Fibroblast of lung (primary cell): ENCODE measurements at regions not wholly inside any gene's neighbourhood (a gene's known extent, or its start where the extent isn't known, plus 50 kb on each side); places are given as distances from the start of the nearest gene placed in this dataset.
A peak's percentile ranks its signal among the peaks of the same experiment; 100 is the strongest.

Experiments
- DNase-seq, 2 donors: peaks; one replicate each; pipeline versions ENCODE4 v3.0.0 to v3.0.0-alpha.2; 2010; ENCODE audit warnings: low read depth in 2 of 2
- H2AFZ ChIP-seq: 2 replicates; pipeline ENCODE4 v1.5.1; 2012; ENCODE audit warnings: low read length, control low read depth, inconsistent platforms
- H3K27ac ChIP-seq: 2 replicates; pipeline ENCODE4 v1.5.1; 2011; ENCODE audit warnings: low read length, control low read depth; ENCODE audit not compliant: insufficient read depth
- H3K27me3 ChIP-seq: 2 replicates; pipeline ENCODE4 v1.5.1; 2011; ENCODE audit warnings: mild to moderate bottlenecking, low read length; ENCODE audit not compliant: control insufficient read depth, insufficient read depth
- H3K36me3 ChIP-seq: 2 replicates; pipeline ENCODE4 v1.5.1; 2011; ENCODE audit warnings: low read length; ENCODE audit not compliant: control insufficient read depth, insufficient read depth
- H3K4me1 ChIP-seq: 2 replicates; pipeline ENCODE4 v1.5.1; 2011; ENCODE audit warnings: low read length; ENCODE audit not compliant: control insufficient read depth, insufficient read depth; ENCODE audit errors: extremely low read depth
- H3K4me2 ChIP-seq: 2 replicates; pipeline ENCODE4 v1.5.1; 2011; ENCODE audit warnings: low read length, control low read depth; ENCODE audit not compliant: insufficient read depth; ENCODE audit errors: extremely low read depth
- H3K4me3 ChIP-seq, 4 experiments: fragments of 200-600 bp in 1 of 4; sonication (generic) in 1 of 4; replicated peaks in 1 of 4; 2 replicates each; pipeline ENCODE4 v1.5.1; 2011 to 2016; ENCODE audit warnings: low read length in 4 of 4, low read depth in 3 of 4, mild to moderate bottlenecking in 3 of 4, control low read depth in 2 of 4, inconsistent platforms in 1 of 4, mixed read lengths in 1 of 4; ENCODE audit not compliant: insufficient read depth in 1 of 4; ENCODE audit errors: control extremely low read depth in 1 of 4
- H3K79me2 ChIP-seq: 2 replicates; pipeline ENCODE4 v1.5.1; 2012; ENCODE audit warnings: mild to moderate bottlenecking, low read length, inconsistent platforms; ENCODE audit not compliant: control insufficient read depth, insufficient read depth
- H3K9ac ChIP-seq: 2 replicates; pipeline ENCODE4 v1.5.1; 2011; ENCODE audit warnings: mild to moderate bottlenecking, low read length, control low read depth; ENCODE audit not compliant: insufficient read depth
- H3K9me3 ChIP-seq: 2 replicates; pipeline ENCODE4 v1.5.1; 2012; ENCODE audit warnings: low read depth, low read length; ENCODE audit not compliant: control insufficient read depth, insufficient read depth
- H4K20me1 ChIP-seq: 2 replicates; pipeline ENCODE4 v1.5.1; 2011; ENCODE audit warnings: low read length; ENCODE audit not compliant: control insufficient read depth, insufficient read depth; ENCODE audit errors: extremely low read depth
- CTCF ChIP-seq, 2 donors: IDR thresholded peaks in 1 of 2; conservative IDR thresholded peaks in 1 of 2; 1 replicate in 1 of 2; 2 replicates in 1 of 2; pipeline ENCODE4 v1.5.1; 2011 to 2012; ENCODE audit warnings: low read length in 2 of 2, control low read depth in 1 of 2, inconsistent platforms in 1 of 2, low read depth in 1 of 2, mild to moderate bottlenecking in 1 of 2
- EZH2 ChIP-seq: IDR thresholded peaks from 2 replicates; pipeline ENCODE4 v1.5.1; 2012; ENCODE audit warnings: low read length, control low read depth, mild to moderate bottlenecking; ENCODE audit errors: missing control alignments

- no peaks in the 10 kb centered on the region for H3K36me3 ChIP-seq
- DNase-seq, result peak; percentile 62 to 72
These were observed 159.3 kb upstream of the GRK3 start for GRCh38 chr22:25404928-25405816.

DNA sequence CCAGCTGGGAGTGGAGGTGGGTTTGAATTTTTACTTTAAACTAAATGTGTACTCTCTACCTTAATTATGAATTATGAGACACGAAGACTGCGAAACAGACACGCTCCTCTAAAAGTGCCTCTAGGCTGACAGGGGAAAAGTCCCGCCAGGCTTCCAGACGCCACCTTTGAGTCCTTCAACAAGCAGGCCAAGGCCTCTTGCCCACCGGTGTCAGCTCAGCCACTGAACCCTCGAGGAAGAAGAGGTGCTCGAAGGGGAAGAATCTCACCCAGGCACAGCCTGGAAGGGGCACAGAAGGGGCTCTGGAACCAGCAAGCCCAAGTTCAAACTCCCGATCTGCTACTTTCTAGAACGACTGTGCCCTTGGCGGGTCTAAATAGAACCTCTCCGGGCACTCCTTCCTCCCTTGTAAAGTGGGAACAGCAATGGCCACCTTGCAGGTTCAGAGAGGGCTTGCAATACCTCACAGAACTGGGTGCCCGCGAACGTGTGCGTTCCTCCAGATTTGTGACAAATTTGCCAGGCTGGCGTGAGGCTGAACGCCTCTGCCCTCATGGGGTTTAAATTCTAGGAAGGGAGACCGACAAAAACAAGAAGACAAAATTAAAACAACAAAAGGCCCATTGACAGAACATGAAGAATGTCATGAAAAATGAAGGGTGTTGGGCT is 158.5 kb upstream of the GRK3 start:
- peak overlapping the region; percentile 31 to 65 (median 58) for H3K4me3 ChIP-seq
- H3K27ac ChIP-seq, result peak overlapping the region; percentile 69
- H3K79me2 ChIP-seq, result peaks cover 26% of the 10 kb centered on the region
- DNase-seq, result no peak
- TF ChIP-seq EZH2, result no peak
- no peak for TF ChIP-seq CTCF (conservative IDR thresholded peaks at IDR 0.05 in 1 of 2, IDR thresholded peaks at IDR 0.05 in 1 of 2; ENCODE audit: low read depth in 1 of 2, low read length in 2 of 2)
- H3K9me3 ChIP-seq, result no peaks in the 10 kb centered on the region
- H3K4me2 ChIP-seq, result peak overlapping the region; percentile 74
- no peaks in the 10 kb centered on the region for H3K27me3 ChIP-seq
- no peaks in the 10 kb centered on the region for H3K36me3 ChIP-seq
- peaks cover 22% of the 10 kb centered on the region for H3K4me1 ChIP-seq
- peak overlapping the region; percentile 26 for H2AFZ ChIP-seq
- H3K9ac ChIP-seq, result peak overlapping the region; percentile 60
- no peaks in the 10 kb centered on the region for H4K20me1 ChIP-seq

More at GRCh38 chr22:25404928-25405816, 159.3 kb upstream of the GRK3 start:
- Histone ChIP-seq H4K20me1 (no peaks in the 10 kb centered on the region), H3K9ac (peak overlapping the region; percentile 63), H3K79me2 (peaks cover 29% of the 10 kb centered on the region), H3K4me1 (peaks cover 24% of the 10 kb centered on the region), H2AFZ (peak overlapping the region; percentile 26), H3K27me3 (no peaks in the 10 kb centered on the region), H3K4me2 (peak overlapping the region; percentile 74), H3K27ac (peak overlapping the region; percentile 74), H3K4me3 (peak overlapping the region; percentile 62 to 77 (median 67)), H3K9me3 (no peaks in the 10 kb centered on the region)
- TF ChIP-seq CTCF (conservative IDR thresholded peaks at IDR 0.05 in 1 of 2, IDR thresholded peaks at IDR 0.05 in 1 of 2; ENCODE audit: low read depth in 1 of 2, low read length in 2 of 2), result no peak
- no peak for TF ChIP-seq EZH2

- H3K9me3 ChIP-seq, result no peaks in the 10 kb centered on the region
- TF ChIP-seq EZH2 (no peak), CTCF (conservative IDR thresholded peaks at IDR 0.05 in 1 of 2, IDR thresholded peaks at IDR 0.05 in 1 of 2; ENCODE audit: low read depth in 1 of 2, low read length in 2 of 2) (no peak)
- H3K4me1 ChIP-seq, result peaks cover 20% of the 10 kb centered on the region
- peaks cover 26% of the 10 kb centered on the region for H3K79me2 ChIP-seq
- H3K27me3 ChIP-seq, result no peaks in the 10 kb centered on the region
- H2AFZ ChIP-seq, result no peak overlapping the region
- H4K20me1 ChIP-seq, result no peaks in the 10 kb centered on the region
- DNase-seq, result no peak
- H3K36me3 ChIP-seq, result no peaks in the 10 kb centered on the region
- H3K4me2 ChIP-seq, result no peak overlapping the region
- H3K9ac ChIP-seq, result no peak overlapping the region
- H3K4me3 ChIP-seq, result no peak overlapping the region
- H3K27ac ChIP-seq, result no peak overlapping the region
These were observed 157.8 kb upstream of the GRK3 start for GRCh38 chr22:25406510-25407210.
